ENCODE measurements at regions not wholly inside any gene's neighbourhood (a gene's known extent, or its start where the extent isn't known, plus 50 kb on each side); places are given as distances from the start of the nearest gene placed in this dataset.
"Not testable (repeated sequence)": the region's sequence is repeated elsewhere in the genome, so short reads cannot be mapped to it uniquely, and the experiment has no call there.

GRCh38 chr4:3865986-3866812 is 100.0 kb downstream of the ADRA2C start:
- DNase-seq (ENCODE audit: low read depth in 3 of 3) = no peak

GRCh38 chr4:3866813-3867129 is 100.6 kb downstream of the ADRA2C start:
- DNase-seq (ENCODE audit: low read depth in 3 of 3) = no peak

GRCh38 chr4:3867403-3868100 is 101.4 kb downstream of the ADRA2C start:
- no peak for DNase-seq (ENCODE audit: low read depth in 3 of 3)

DNA sequence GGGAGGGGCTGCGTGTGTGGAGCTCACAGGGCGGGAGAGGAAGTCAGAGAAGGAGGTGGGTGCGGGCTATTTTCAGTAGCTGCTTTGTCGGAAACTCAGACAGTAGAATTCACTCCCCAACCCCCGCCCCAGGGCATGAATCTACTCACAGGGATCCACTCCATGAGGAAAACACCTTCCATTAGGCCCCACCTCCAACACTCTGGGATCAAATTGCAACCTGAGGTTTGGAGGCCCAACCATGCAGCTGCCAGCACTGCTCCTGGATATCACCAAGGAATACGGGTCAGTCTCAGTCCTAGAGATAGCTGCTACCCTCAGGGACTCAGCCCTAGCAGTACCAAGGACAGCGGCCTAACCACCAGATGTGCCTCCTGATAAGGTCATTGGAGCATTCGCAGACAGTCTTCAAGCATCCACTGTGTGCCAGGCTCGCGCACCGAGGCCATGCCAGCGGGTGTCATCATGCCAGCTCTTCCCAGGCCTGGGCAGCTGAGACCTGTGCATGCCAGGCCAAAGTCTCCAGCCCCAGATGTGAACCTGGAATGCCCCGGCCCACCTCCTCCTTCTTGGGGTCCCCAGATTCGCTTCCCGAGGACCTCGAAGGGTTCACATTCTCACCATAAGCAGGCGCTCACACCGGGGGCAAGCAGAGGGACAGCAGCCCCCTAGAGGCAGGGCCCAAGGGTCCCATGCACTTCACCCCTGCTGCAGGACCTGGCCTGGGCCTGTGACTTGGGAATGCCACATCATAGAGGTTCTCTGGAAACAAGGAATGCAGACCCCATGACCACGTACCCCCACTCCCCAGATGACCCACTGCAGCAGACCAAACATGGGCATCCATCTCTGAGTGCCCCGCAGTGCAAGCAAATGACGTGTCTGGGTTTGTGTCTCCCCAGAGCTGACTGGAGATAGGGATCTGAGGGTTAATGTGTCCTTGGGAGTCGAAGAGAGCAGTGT is 102.3 kb downstream of the ADRA2C start:
- no peak for DNase-seq (ENCODE audit: low read depth in 3 of 3)

DNA sequence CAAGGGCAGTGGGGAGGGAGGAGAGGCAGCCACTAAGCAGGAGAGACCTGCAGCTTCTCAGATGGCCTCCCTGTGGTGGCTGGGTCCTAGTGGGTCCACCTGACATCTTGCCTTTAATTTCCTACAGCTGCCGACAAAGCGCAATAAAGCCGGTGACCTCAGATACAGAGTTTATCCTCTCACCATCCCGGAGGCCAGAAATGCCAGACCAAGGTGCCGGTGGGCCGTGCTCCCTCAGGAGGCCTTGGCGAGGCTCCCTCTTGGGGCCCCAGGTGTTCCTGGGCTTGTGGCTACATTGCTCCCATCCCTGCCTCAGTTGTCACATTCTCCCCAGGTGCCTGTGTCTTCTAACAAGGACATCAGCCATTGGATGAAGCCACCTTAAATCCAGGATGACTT is 103.0 kb downstream of the ADRA2C start:
- no peak for DNase-seq (ENCODE audit: low read depth in 3 of 3)

- no peak for DNase-seq (ENCODE audit: low read depth in 3 of 3)
Measured at GRCh38 chr4:3869661-3870566, 103.7 kb downstream of the ADRA2C start.

- DNase-seq (ENCODE audit: low read depth in 3 of 3) = no peak
Measured at GRCh38 chr4:3870567-3870962, 104.4 kb downstream of the ADRA2C start.

- DNase-seq (ENCODE audit: low read depth in 3 of 3) = no peak
Measured at GRCh38 chr4:3871181-3871852, 105.1 kb downstream of the ADRA2C start.

- DNase-seq (ENCODE audit: low read depth in 3 of 3) = no peak
Measured at GRCh38 chr4:3871881-3872833, 106.0 kb downstream of the ADRA2C start.

GRCh38 chr4:3872834-3873313 is 106.7 kb downstream of the ADRA2C start:
- no peak for DNase-seq (ENCODE audit: low read depth in 3 of 3)

GRCh38 chr4:3873408-3874027 is 107.3 kb downstream of the ADRA2C start:
- DNase-seq (ENCODE audit: low read depth in 3 of 3) = no peak

DNA sequence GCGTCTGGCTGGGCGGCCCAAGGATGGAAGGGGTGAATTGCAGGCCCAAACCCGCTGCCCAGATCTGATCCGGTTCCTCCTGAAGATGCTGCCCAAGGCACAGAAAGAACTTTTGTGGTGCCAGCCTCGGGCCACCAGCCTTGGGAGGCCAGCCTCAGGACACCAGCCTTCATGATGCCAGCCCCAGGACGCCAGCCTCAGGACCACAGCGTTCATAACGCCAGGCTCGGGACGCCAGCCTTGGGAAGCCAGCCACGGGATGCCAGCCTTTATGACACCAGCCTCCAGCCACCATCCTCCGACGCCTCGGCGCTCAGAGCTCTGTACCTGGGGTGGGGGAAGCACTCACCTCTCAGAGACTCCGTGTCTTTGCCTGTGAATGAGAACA is 107.8 kb downstream of the ADRA2C start:
- DNase-seq (ENCODE audit: low read depth in 3 of 3) = no peak

DNA sequence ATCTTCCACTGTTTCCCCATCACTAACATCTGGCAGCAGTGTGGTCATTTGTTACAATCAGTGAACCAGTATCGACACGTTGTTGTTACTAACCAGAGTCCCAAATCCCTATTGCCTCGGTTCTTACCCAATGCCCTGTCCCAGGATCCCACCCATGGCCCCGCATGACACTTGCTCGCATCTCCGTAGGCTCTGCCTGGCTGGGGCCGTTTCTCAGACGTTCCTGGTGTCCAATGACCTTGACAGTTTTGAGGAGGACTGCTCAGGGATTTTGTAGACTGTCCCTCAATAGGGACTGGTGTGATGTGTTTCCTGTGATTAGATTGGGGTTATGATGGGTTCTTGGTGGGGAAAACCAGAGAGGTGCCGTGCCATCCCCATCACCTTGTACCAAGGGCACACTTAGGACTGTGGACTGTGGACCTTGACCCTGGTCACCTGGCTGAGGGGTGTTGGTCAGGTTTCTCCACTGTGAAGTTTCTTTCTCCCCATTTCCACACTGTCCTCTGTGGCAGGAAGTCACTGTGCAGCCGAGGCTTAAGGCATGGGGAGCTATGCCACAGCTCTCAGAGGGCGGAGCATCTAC is 108.4 kb downstream of the ADRA2C start:
- DNase-seq (ENCODE audit: low read depth in 3 of 3) = no peak

GRCh38 chr4:3875466-3875865 is 109.3 kb downstream of the ADRA2C start:
- DNase-seq (ENCODE audit: low read depth in 3 of 3) = no peak

DNA sequence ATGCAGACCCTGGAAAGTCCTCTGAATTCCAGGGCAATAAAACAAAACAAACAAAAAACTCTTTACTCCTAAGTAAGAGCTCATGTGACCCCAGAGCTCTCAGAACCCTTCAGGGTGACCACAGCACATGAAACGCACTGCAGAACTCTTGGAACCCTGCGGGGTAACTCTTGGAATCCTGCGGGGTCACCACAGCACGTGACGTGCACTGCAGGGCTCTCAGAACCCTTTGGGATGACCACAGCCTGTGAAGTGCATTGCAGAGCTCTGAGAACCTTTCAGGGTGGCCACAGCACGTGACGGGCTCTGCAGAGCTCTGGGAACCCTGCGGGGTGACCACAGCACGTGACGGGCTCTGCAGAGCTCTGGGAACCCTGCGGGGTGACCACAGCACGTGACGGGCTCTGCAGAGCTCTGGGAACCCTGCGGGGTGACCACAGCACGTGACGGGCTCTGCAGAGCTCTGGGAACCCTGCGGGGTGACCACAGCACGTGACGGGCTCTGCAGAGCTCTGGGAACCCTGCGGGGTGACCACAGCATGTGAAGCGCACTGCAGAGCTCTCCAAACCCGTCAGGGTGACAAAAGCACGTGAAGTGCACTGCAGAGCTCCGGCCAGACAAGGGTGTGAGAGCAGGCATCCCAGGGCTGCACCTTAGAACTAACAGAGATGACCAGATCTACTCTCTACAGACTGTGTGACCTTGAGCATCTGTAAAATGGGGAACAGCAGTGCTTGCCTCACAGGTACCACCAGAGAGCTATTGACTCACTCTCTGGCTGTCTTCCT is 110.1 kb downstream of the ADRA2C start:
- DNase-seq (ENCODE audit: low read depth in 3 of 3) = not testable (repeated sequence)

GRCh38 chr4:3877236-3877635 is 111.1 kb downstream of the ADRA2C start:
- DNase-seq (ENCODE audit: low read depth in 3 of 3) = no peak

DNA sequence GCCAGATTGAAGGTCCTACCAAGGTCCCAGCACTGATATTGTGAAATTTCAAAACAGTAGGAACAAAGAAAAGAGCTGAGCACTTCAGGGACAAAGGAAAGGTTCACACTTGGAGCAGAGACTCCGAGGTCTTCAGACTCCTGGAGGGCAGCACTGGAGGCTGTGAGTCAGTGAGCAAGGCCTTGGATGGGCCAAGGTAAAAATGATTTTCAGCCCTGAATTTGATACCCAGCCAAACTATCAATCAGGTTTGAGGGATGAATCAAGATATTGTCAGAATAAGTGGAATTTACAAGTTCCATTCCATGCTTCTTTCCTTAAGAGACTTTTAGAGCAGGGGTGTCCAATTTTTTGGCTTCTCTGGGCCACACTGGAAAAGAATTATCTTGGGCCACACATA is 111.7 kb downstream of the ADRA2C start:
- DNase-seq (ENCODE audit: low read depth in 3 of 3) = no peak

DNA sequence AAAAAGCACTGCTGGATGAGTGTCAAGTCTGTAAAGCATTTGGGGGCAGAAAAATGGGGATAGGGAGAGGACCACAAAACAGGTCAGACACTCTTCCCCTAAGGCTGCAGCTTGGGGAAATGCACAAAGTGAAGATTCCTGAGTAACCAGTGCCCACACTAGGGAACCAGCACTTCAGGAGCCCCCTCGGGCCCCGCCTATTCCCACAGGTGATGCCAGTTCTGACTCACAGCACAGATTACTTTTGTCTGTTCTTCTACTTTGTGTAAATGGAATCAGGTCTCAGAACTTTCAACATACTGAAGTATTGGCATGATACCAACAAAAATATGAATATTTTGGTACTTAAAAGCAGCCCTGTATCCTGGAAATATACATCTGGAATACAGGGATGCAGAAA is 112.5 kb downstream of the ADRA2C start:
- no peak for DNase-seq (ENCODE audit: low read depth in 3 of 3)
